ENCODE measurements at regions not wholly inside any gene's neighbourhood (a gene's known extent, or its start where the extent isn't known, plus 50 kb on each side); places are given as distances from the start of the nearest gene placed in this dataset.

GRCh38 chr9:89864257-89864656, 259.4 kb downstream of the GADD45G start:
- Histone ChIP-seq H3K4me1 (ENCODE audit: insufficient read depth, low read length, poor library complexity, severe bottlenecking) (no peaks in the 10 kb centered on the region), H3K9me3 (ENCODE audit: low read length) (no peaks in the 10 kb centered on the region), H3K9me2 (ENCODE audit: insufficient read depth, low read length) (no peaks in the 10 kb centered on the region), H2AFZ (ENCODE audit: low read length) (no peak overlapping the region), H4K20me1 (ENCODE audit: insufficient read depth, low read length) (no peaks in the 10 kb centered on the region), H3K79me2 (ENCODE audit: insufficient read depth, low read depth, low read length) (no peaks in the 10 kb centered on the region), H3K36me3 (ENCODE audit: insufficient read depth, low read length) (no peaks in the 10 kb centered on the region), H3K27ac (ENCODE audit: low read depth, low read length, poor library complexity, severe bottlenecking) (no peak overlapping the region), H3K4me2 (ENCODE audit: low read length) (no peak overlapping the region), H3K4me3 (ENCODE audit: low read depth, low read length, poor library complexity, severe bottlenecking) (no peak overlapping the region)
- DNase-seq (ENCODE audit: low spot score), result no peak
- TF ChIP-seq, protein P1, sequence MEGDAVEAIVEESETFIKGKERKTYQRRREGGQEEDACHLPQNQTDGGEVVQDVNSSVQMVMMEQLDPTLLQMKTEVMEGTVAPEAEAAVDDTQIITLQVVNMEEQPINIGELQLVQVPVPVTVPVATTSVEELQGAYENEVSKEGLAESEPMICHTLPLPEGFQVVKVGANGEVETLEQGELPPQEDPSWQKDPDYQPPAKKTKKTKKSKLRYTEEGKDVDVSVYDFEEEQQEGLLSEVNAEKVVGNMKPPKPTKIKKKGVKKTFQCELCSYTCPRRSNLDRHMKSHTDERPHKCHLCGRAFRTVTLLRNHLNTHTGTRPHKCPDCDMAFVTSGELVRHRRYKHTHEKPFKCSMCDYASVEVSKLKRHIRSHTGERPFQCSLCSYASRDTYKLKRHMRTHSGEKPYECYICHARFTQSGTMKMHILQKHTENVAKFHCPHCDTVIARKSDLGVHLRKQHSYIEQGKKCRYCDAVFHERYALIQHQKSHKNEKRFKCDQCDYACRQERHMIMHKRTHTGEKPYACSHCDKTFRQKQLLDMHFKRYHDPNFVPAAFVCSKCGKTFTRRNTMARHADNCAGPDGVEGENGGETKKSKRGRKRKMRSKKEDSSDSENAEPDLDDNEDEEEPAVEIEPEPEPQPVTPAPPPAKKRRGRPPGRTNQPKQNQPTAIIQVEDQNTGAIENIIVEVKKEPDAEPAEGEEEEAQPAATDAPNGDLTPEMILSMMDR (conservative IDR thresholded peaks at IDR 0.05; ENCODE audit: low read length), result no peak
- no peak for TF ChIP-seq EZH2phosphoT487 (IDR thresholded peaks at IDR 0.05; ENCODE audit: borderline replicate concordance, low read depth, low read length)
- no TSS peak for BruUV-seq (replicated peaks)
- ChIA-PET CTCF (ENCODE audit: unreplicated experiment) (no interaction called here), POLR2A (no interaction called here)
- intact Hi-C loops (cut with micrococcal nuclease; ENCODE audit: unreplicated experiment), result no loop called here

- H3K79me2 ChIP-seq (ENCODE audit: insufficient read depth, low read depth, low read length), result no peaks in the 10 kb centered on the region
- H3K4me3 ChIP-seq (ENCODE audit: low read depth, low read length, poor library complexity, severe bottlenecking), result no peak overlapping the region
- no peak overlapping the region for H2AFZ ChIP-seq (ENCODE audit: low read length)
- no peaks in the 10 kb centered on the region for H3K36me3 ChIP-seq (ENCODE audit: insufficient read depth, low read length)
- ChIA-PET POLR2A (no interaction called here), CTCF (ENCODE audit: unreplicated experiment) (no interaction called here)
- no peak overlapping the region for H3K4me2 ChIP-seq (ENCODE audit: low read length)
- no peaks in the 10 kb centered on the region for H4K20me1 ChIP-seq (ENCODE audit: insufficient read depth, low read length)
- BruUV-seq (replicated peaks), result no TSS peak
- H3K27ac ChIP-seq (ENCODE audit: low read depth, low read length, poor library complexity, severe bottlenecking), result no peak overlapping the region
- no peak for TF ChIP-seq EZH2phosphoT487 (IDR thresholded peaks at IDR 0.05; ENCODE audit: borderline replicate concordance, low read depth, low read length)
- TF ChIP-seq, protein P1 (conservative IDR thresholded peaks at IDR 0.05; ENCODE audit: low read length), result no peak
- H3K4me1 ChIP-seq (ENCODE audit: insufficient read depth, low read length, poor library complexity, severe bottlenecking), result no peaks in the 10 kb centered on the region
- intact Hi-C loops (cut with micrococcal nuclease; ENCODE audit: unreplicated experiment), result no loop called here
- no peaks in the 10 kb centered on the region for H3K9me3 ChIP-seq (ENCODE audit: low read length)
- no peaks in the 10 kb centered on the region for H3K9me2 ChIP-seq (ENCODE audit: insufficient read depth, low read length)
- no peak for DNase-seq (ENCODE audit: low spot score)
Observed at GRCh38 chr9:89864731-89865130, 259.9 kb downstream of the GADD45G start.

- Histone ChIP-seq H4K20me1 (ENCODE audit: insufficient read depth, low read length) (no peaks in the 10 kb centered on the region), H2AFZ (ENCODE audit: low read length) (no peak overlapping the region), H3K27ac (ENCODE audit: low read depth, low read length, poor library complexity, severe bottlenecking) (no peak overlapping the region), H3K9me2 (ENCODE audit: insufficient read depth, low read length) (no peaks in the 10 kb centered on the region), H3K79me2 (ENCODE audit: insufficient read depth, low read depth, low read length) (no peaks in the 10 kb centered on the region), H3K9me3 (ENCODE audit: low read length) (no peaks in the 10 kb centered on the region), H3K4me3 (ENCODE audit: low read depth, low read length, poor library complexity, severe bottlenecking) (no peak overlapping the region), H3K36me3 (ENCODE audit: insufficient read depth, low read length) (no peaks in the 10 kb centered on the region), H3K4me2 (ENCODE audit: low read length) (no peak overlapping the region), H3K4me1 (ENCODE audit: insufficient read depth, low read length, poor library complexity, severe bottlenecking) (no peaks in the 10 kb centered on the region)
- intact Hi-C loops (cut with micrococcal nuclease; ENCODE audit: unreplicated experiment), result no loop called here
- ChIA-PET POLR2A (no interaction called here), CTCF (ENCODE audit: unreplicated experiment) (no interaction called here)
- TF ChIP-seq, protein P1 (conservative IDR thresholded peaks at IDR 0.05; ENCODE audit: low read length), result no peak
- TF ChIP-seq EZH2phosphoT487 (IDR thresholded peaks at IDR 0.05; ENCODE audit: borderline replicate concordance, low read depth, low read length), result no peak
- no peak for DNase-seq (ENCODE audit: low spot score)
- BruUV-seq (replicated peaks), result no TSS peak
Observed at GRCh38 chr9:89865357-89865756, 260.5 kb downstream of the GADD45G start.

Measured in OCI-LY7 (cell line).